ENCODE measurements at regions not wholly inside any gene's neighbourhood (a gene's known extent, or its start where the extent isn't known, plus 50 kb on each side); places are given as distances from the start of the nearest gene placed in this dataset.

GRCh38 chr6:91994787-91995186 lies 1407.9 kb upstream of the MAP3K7 start:
- intact Hi-C loops (cut with DNase I; ENCODE audit: low total_unique reads), result no loop called here
- no peak overlapping the region for H3K4me3 ChIP-seq (ENCODE audit: low read depth, poor library complexity, severe bottlenecking)
- WGBS, 2 donors, result 50 to 76% methylated on average over 1 of the region's 1 CpG
- no peak for DNase-seq (ENCODE audit: low spot score in 2 of 2)
- no peak for TF ChIP-seq CTCF (IDR thresholded peaks at IDR 0.05)
- no peak for TF ChIP-seq POLR2A (IDR thresholded peaks at IDR 0.05)

- DNase-seq (ENCODE audit: low spot score in 2 of 2), result no peak
- TF ChIP-seq POLR2A (IDR thresholded peaks at IDR 0.05) (no peak), CTCF (IDR thresholded peaks at IDR 0.05) (no peak)
- intact Hi-C loops (cut with DNase I; ENCODE audit: low total_unique reads), result no loop called here
- H3K4me3 ChIP-seq (ENCODE audit: low read depth, poor library complexity, severe bottlenecking), result no peak overlapping the region
Measured at GRCh38 chr6:91982559-91982958, 1395.7 kb upstream of the MAP3K7 start.

GRCh38 chr6:91976797-91977196 lies 1389.9 kb upstream of the MAP3K7 start:
- 52 to 69% methylated on average over 1 of the region's 1 CpG for WGBS, 2 donors
- TF ChIP-seq POLR2A (IDR thresholded peaks at IDR 0.05) (no peak), CTCF (IDR thresholded peaks at IDR 0.05) (no peak)
- DNase-seq (ENCODE audit: low spot score in 2 of 2), result no peak
- no peak overlapping the region for H3K4me3 ChIP-seq (ENCODE audit: low read depth, poor library complexity, severe bottlenecking)
- intact Hi-C loops (cut with DNase I; ENCODE audit: low total_unique reads), result no loop called here

GRCh38 chr6:91970700-91971099 lies 1383.8 kb upstream of the MAP3K7 start:
- TF ChIP-seq CTCF (IDR thresholded peaks at IDR 0.05) (no peak), POLR2A (IDR thresholded peaks at IDR 0.05) (no peak)
- WGBS, 2 donors, result 75 to 76% methylated on average over 2 of the region's 2 CpGs
- intact Hi-C loops (cut with DNase I; ENCODE audit: low total_unique reads), result no loop called here
- no peak for DNase-seq (ENCODE audit: low spot score in 2 of 2)
- H3K4me3 ChIP-seq (ENCODE audit: low read depth, poor library complexity, severe bottlenecking), result no peak overlapping the region

- 94 to 100% methylated on average over 1 of the region's 1 CpG for WGBS, 2 donors
- intact Hi-C loops (cut with DNase I; ENCODE audit: low total_unique reads), result no loop called here
- DNase-seq (ENCODE audit: low spot score in 2 of 2), result no peak
- no peak overlapping the region for H3K4me3 ChIP-seq (ENCODE audit: low read depth, poor library complexity, severe bottlenecking)
- TF ChIP-seq POLR2A (IDR thresholded peaks at IDR 0.05), result no peak
- TF ChIP-seq CTCF (IDR thresholded peaks at IDR 0.05), result no peak
Measured at GRCh38 chr6:91965872-91966271, 1379.0 kb upstream of the MAP3K7 start.

- TF ChIP-seq CTCF (IDR thresholded peaks at IDR 0.05) (no peak), POLR2A (IDR thresholded peaks at IDR 0.05) (no peak)
- intact Hi-C loops (cut with DNase I; ENCODE audit: low total_unique reads), result no loop called here
- DNase-seq (ENCODE audit: low spot score in 2 of 2), result no peak
- 87 to 90% methylated on average over 2 of the region's 2 CpGs for WGBS, 2 donors
- no peak overlapping the region for H3K4me3 ChIP-seq (ENCODE audit: low read depth, poor library complexity, severe bottlenecking)
Measured at GRCh38 chr6:91961671-91962070, 1374.8 kb upstream of the MAP3K7 start.
